Fibroblast of lung (primary cell): ENCODE measurements at regions not wholly inside any gene's neighbourhood (a gene's known extent, or its start where the extent isn't known, plus 50 kb on each side); places are given as distances from the start of the nearest gene placed in this dataset.

Source experiments
- DNase-seq, 2 donors: peaks; one replicate each; pipeline versions ENCODE4 v3.0.0 to v3.0.0-alpha.2; 2010; ENCODE audit warnings: low read depth in 2 of 2
- H2AFZ ChIP-seq: 2 replicates; pipeline ENCODE4 v1.5.1; 2012; ENCODE audit warnings: low read length, control low read depth, inconsistent platforms
- H3K27ac ChIP-seq: 2 replicates; pipeline ENCODE4 v1.5.1; 2011; ENCODE audit warnings: low read length, control low read depth; ENCODE audit not compliant: insufficient read depth
- H3K27me3 ChIP-seq: 2 replicates; pipeline ENCODE4 v1.5.1; 2011; ENCODE audit warnings: mild to moderate bottlenecking, low read length; ENCODE audit not compliant: control insufficient read depth, insufficient read depth
- H3K36me3 ChIP-seq: 2 replicates; pipeline ENCODE4 v1.5.1; 2011; ENCODE audit warnings: low read length; ENCODE audit not compliant: control insufficient read depth, insufficient read depth
- H3K4me1 ChIP-seq: 2 replicates; pipeline ENCODE4 v1.5.1; 2011; ENCODE audit warnings: low read length; ENCODE audit not compliant: control insufficient read depth, insufficient read depth; ENCODE audit errors: extremely low read depth
- H3K4me2 ChIP-seq: 2 replicates; pipeline ENCODE4 v1.5.1; 2011; ENCODE audit warnings: low read length, control low read depth; ENCODE audit not compliant: insufficient read depth; ENCODE audit errors: extremely low read depth
- H3K4me3 ChIP-seq, 4 experiments: fragments of 200-600 bp in 1 of 4; sonication (generic) in 1 of 4; replicated peaks in 1 of 4; 2 replicates each; pipeline ENCODE4 v1.5.1; 2011 to 2016; ENCODE audit warnings: low read length in 4 of 4, low read depth in 3 of 4, mild to moderate bottlenecking in 3 of 4, control low read depth in 2 of 4, inconsistent platforms in 1 of 4, mixed read lengths in 1 of 4; ENCODE audit not compliant: insufficient read depth in 1 of 4; ENCODE audit errors: control extremely low read depth in 1 of 4
- H3K79me2 ChIP-seq: 2 replicates; pipeline ENCODE4 v1.5.1; 2012; ENCODE audit warnings: mild to moderate bottlenecking, low read length, inconsistent platforms; ENCODE audit not compliant: control insufficient read depth, insufficient read depth
- H3K9ac ChIP-seq: 2 replicates; pipeline ENCODE4 v1.5.1; 2011; ENCODE audit warnings: mild to moderate bottlenecking, low read length, control low read depth; ENCODE audit not compliant: insufficient read depth
- H3K9me3 ChIP-seq: 2 replicates; pipeline ENCODE4 v1.5.1; 2012; ENCODE audit warnings: low read depth, low read length; ENCODE audit not compliant: control insufficient read depth, insufficient read depth
- H4K20me1 ChIP-seq: 2 replicates; pipeline ENCODE4 v1.5.1; 2011; ENCODE audit warnings: low read length; ENCODE audit not compliant: control insufficient read depth, insufficient read depth; ENCODE audit errors: extremely low read depth
- EZH2 ChIP-seq: IDR thresholded peaks from 2 replicates; pipeline ENCODE4 v1.5.1; 2012; ENCODE audit warnings: low read length, control low read depth, mild to moderate bottlenecking; ENCODE audit errors: missing control alignments
- TF ChIP-seq, protein P1 (sequence below), 2 donors: IDR thresholded peaks in 1 of 2; conservative IDR thresholded peaks in 1 of 2; 1 replicate in 1 of 2; 2 replicates in 1 of 2; pipeline ENCODE4 v1.5.1; 2011 to 2012; ENCODE audit warnings: low read length in 2 of 2, control low read depth in 1 of 2, inconsistent platforms in 1 of 2, low read depth in 1 of 2, mild to moderate bottlenecking in 1 of 2

- H3K9ac ChIP-seq = no peak overlapping the region
- H3K79me2 ChIP-seq = no peaks in the 10 kb centered on the region
- no peaks in the 10 kb centered on the region for H3K9me3 ChIP-seq
- no peaks in the 10 kb centered on the region for H4K20me1 ChIP-seq
- no peak overlapping the region for H2AFZ ChIP-seq
- H3K27me3 ChIP-seq = no peaks in the 10 kb centered on the region
- TF ChIP-seq, protein P1, sequence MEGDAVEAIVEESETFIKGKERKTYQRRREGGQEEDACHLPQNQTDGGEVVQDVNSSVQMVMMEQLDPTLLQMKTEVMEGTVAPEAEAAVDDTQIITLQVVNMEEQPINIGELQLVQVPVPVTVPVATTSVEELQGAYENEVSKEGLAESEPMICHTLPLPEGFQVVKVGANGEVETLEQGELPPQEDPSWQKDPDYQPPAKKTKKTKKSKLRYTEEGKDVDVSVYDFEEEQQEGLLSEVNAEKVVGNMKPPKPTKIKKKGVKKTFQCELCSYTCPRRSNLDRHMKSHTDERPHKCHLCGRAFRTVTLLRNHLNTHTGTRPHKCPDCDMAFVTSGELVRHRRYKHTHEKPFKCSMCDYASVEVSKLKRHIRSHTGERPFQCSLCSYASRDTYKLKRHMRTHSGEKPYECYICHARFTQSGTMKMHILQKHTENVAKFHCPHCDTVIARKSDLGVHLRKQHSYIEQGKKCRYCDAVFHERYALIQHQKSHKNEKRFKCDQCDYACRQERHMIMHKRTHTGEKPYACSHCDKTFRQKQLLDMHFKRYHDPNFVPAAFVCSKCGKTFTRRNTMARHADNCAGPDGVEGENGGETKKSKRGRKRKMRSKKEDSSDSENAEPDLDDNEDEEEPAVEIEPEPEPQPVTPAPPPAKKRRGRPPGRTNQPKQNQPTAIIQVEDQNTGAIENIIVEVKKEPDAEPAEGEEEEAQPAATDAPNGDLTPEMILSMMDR (conservative IDR thresholded peaks at IDR 0.05 in 1 of 2, IDR thresholded peaks at IDR 0.05 in 1 of 2; ENCODE audit: low read depth in 1 of 2, low read length in 2 of 2) = no peak
- no peak for TF ChIP-seq EZH2
- DNase-seq = no peak
- no peak overlapping the region for H3K4me2 ChIP-seq
- H3K27ac ChIP-seq = no peak overlapping the region
- no peak overlapping the region for H3K4me3 ChIP-seq
- no peaks in the 10 kb centered on the region for H3K36me3 ChIP-seq
- no peaks in the 10 kb centered on the region for H3K4me1 ChIP-seq
Observed at GRCh38 chrX:39443240-39443639, 642.0 kb downstream of the MID1IP1 start.

DNA sequence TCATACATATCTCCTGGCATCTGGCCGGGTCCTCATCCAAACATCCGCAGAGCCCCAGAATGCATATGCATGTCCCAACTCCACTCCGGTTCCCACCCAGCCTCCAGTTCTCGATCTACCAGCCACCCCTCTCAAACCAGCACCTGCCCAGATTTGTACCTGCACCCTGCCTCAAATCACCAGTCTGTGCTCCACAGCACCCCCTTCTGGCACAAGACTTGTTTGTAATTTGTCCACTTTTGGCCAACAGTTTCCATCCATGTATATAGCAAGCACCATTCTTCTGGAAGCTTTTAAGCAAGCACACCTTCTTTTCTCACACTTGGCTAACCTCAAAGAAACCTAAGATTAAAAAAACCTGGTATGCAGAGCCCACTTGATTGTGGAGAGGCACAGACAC is 644.1 kb downstream of the MID1IP1 start:
- Histone ChIP-seq H3K9me3 (no peaks in the 10 kb centered on the region), H3K4me1 (no peaks in the 10 kb centered on the region)
- TF ChIP-seq, protein P1 (conservative IDR thresholded peaks at IDR 0.05 in 1 of 2, IDR thresholded peaks at IDR 0.05 in 1 of 2; ENCODE audit: low read depth in 1 of 2, low read length in 2 of 2) = peak in 1 of 2 donors; percentile 28
- TF ChIP-seq EZH2 = no peak

DNA sequence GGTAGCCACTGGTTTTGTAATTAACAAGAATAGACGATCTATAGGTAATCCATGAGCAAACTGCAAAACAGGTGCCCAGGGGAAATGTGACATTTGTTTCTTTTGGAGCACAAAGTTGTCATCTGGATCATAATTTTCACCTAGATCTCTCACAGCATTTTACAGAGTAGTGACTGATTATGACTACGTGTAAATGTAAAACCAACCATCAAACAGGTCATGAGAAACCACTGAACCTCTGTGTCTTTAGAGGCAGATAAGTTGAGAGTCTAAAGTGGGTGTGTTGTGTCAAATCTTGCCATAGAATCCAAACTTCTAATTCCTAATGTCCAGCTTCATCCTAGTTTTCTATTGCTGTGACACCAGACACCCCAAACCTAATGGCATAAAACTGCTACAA is 648.1 kb downstream of the MID1IP1 start:
- TF ChIP-seq EZH2 = no peak
- TF ChIP-seq, protein P1 (conservative IDR thresholded peaks at IDR 0.05 in 1 of 2, IDR thresholded peaks at IDR 0.05 in 1 of 2; ENCODE audit: low read depth in 1 of 2, low read length in 2 of 2) = no peak
- DNase-seq = no peak
- no peak overlapping the region for H2AFZ ChIP-seq
- H3K9me3 ChIP-seq = no peaks in the 10 kb centered on the region
- no peaks in the 10 kb centered on the region for H3K36me3 ChIP-seq
- H3K27ac ChIP-seq = no peak overlapping the region
- no peaks in the 10 kb centered on the region for H4K20me1 ChIP-seq
- no peak overlapping the region for H3K4me2 ChIP-seq
- H3K9ac ChIP-seq = no peak overlapping the region
- no peaks in the 10 kb centered on the region for H3K27me3 ChIP-seq
- H3K79me2 ChIP-seq = no peaks in the 10 kb centered on the region
- H3K4me1 ChIP-seq = no peaks in the 10 kb centered on the region
- H3K4me3 ChIP-seq = no peak overlapping the region

More for the DNA sequence above, 644.1 kb downstream of the MID1IP1 start:
- Histone ChIP-seq H3K79me2 (no peaks in the 10 kb centered on the region), H4K20me1 (no peaks in the 10 kb centered on the region), H3K27ac (no peak overlapping the region), H3K4me2 (no peak overlapping the region), H2AFZ (no peak overlapping the region), H3K9ac (no peak overlapping the region), H3K27me3 (no peaks in the 10 kb centered on the region), H3K36me3 (no peaks in the 10 kb centered on the region), H3K4me3 (no peak overlapping the region)
- no peak for DNase-seq
